GM19099 (cell line): ENCODE measurements at regions not wholly inside any gene's neighbourhood (a gene's known extent, or its start where the extent isn't known, plus 50 kb on each side); places are given as distances from the start of the nearest gene placed in this dataset.

Experiments
- POLR2A ChIP-seq: IDR thresholded peaks from 3 replicates; pipeline ENCODE4 v1.6.1; 2011; ENCODE audit warnings: low read depth; ENCODE audit not compliant: insufficient read length; ENCODE audit errors: extremely low read depth

GRCh38 chr12:127282786-127283565 is 984.0 kb upstream of the TMEM132C start:
- no peak for TF ChIP-seq POLR2A

GRCh38 chr12:127284021-127284420 is 982.9 kb upstream of the TMEM132C start:
- no peak for TF ChIP-seq POLR2A

- no peak for TF ChIP-seq POLR2A
These were observed 982.0 kb upstream of the TMEM132C start for GRCh38 chr12:127284870-127285431.

GRCh38 chr12:127286281-127286680 is 980.7 kb upstream of the TMEM132C start:
- no peak for TF ChIP-seq POLR2A

GRCh38 chr12:127287256-127287655 is 979.7 kb upstream of the TMEM132C start:
- TF ChIP-seq POLR2A, result no peak

- no peak for TF ChIP-seq POLR2A
These were observed 976.7 kb upstream of the TMEM132C start for GRCh38 chr12:127290251-127290650.

- TF ChIP-seq POLR2A, result no peak
These were observed 974.2 kb upstream of the TMEM132C start for GRCh38 chr12:127292736-127293135.

GRCh38 chr12:127293507-127294310 is 973.3 kb upstream of the TMEM132C start:
- no peak for TF ChIP-seq POLR2A

- no peak for TF ChIP-seq POLR2A
These were observed 972.2 kb upstream of the TMEM132C start for GRCh38 chr12:127294651-127295210.

- TF ChIP-seq POLR2A, result no peak
These were observed 971.3 kb upstream of the TMEM132C start for GRCh38 chr12:127295630-127296029.

- TF ChIP-seq POLR2A, result no peak
These were observed 970.4 kb upstream of the TMEM132C start for GRCh38 chr12:127296591-127296990.

GRCh38 chr12:127297327-127297726 is 969.6 kb upstream of the TMEM132C start:
- no peak for TF ChIP-seq POLR2A

GRCh38 chr12:127300075-127300474 is 966.9 kb upstream of the TMEM132C start:
- TF ChIP-seq POLR2A, result no peak

- TF ChIP-seq POLR2A, result no peak
These were observed 966.2 kb upstream of the TMEM132C start for GRCh38 chr12:127300753-127301152.

GRCh38 chr12:127301876-127302275 is 965.1 kb upstream of the TMEM132C start:
- no peak for TF ChIP-seq POLR2A
